ENCODE measurements at regions not wholly inside any gene's neighbourhood (a gene's known extent, or its start where the extent isn't known, plus 50 kb on each side); places are given as distances from the start of the nearest gene placed in this dataset.

GRCh38 chr13:67771106-67771505 lies 541.0 kb upstream of the PCDH9 start:
- no peaks in the 10 kb centered on the region for H3K27me3 ChIP-seq (replicated peaks; ENCODE audit: insufficient read depth)
- H3K4me3 ChIP-seq, result no peak overlapping the region
- H3K9me3 ChIP-seq, result no peaks in the 10 kb centered on the region
- H3K36me3 ChIP-seq, result no peaks in the 10 kb centered on the region
- H3K4me1 ChIP-seq (ENCODE audit: control insufficient read depth in 1 of 2, low read depth in 2 of 2), result no peaks in the 10 kb centered on the region
- no peak for TF ChIP-seq CTCF (IDR thresholded peaks at IDR 0.05)
- DNase-seq (ENCODE audit: low spot score) (no peak), ATAC-seq (ENCODE audit: insufficient number of reproducible peaks, low FRiP score, low read depth) (no peak)
- H3K27ac ChIP-seq, result no peak overlapping the region

- H3K4me3 ChIP-seq, result no peak overlapping the region
- no peaks in the 10 kb centered on the region for H3K36me3 ChIP-seq
- no peak for TF ChIP-seq CTCF (IDR thresholded peaks at IDR 0.05)
- no peaks in the 10 kb centered on the region for H3K9me3 ChIP-seq
- H3K4me1 ChIP-seq (ENCODE audit: control insufficient read depth in 1 of 2, low read depth in 2 of 2), result no peaks in the 10 kb centered on the region
- no peak overlapping the region for H3K27ac ChIP-seq
- DNase-seq (ENCODE audit: low spot score) (no peak), ATAC-seq (ENCODE audit: insufficient number of reproducible peaks, low FRiP score, low read depth) (no peak)
- H3K27me3 ChIP-seq (replicated peaks; ENCODE audit: insufficient read depth), result no peaks in the 10 kb centered on the region
These were observed 539.8 kb upstream of the PCDH9 start for GRCh38 chr13:67769987-67770341.

- Histone ChIP-seq H3K9me3 (no peaks in the 10 kb centered on the region), H3K4me1 (ENCODE audit: control insufficient read depth in 1 of 2, low read depth in 2 of 2) (no peaks in the 10 kb centered on the region), H3K4me3 (no peak overlapping the region), H3K27me3 (replicated peaks; ENCODE audit: insufficient read depth) (no peaks in the 10 kb centered on the region), H3K36me3 (no peaks in the 10 kb centered on the region), H3K27ac (no peak overlapping the region)
- DNase-seq (ENCODE audit: low spot score) (no peak), ATAC-seq (ENCODE audit: insufficient number of reproducible peaks, low FRiP score, low read depth) (no peak)
- TF ChIP-seq CTCF (IDR thresholded peaks at IDR 0.05), result no peak
These were observed 539.2 kb upstream of the PCDH9 start for GRCh38 chr13:67769063-67769986.

GRCh38 chr13:67763984-67764383 lies 533.8 kb upstream of the PCDH9 start:
- DNase-seq (ENCODE audit: low spot score) (no peak), ATAC-seq (ENCODE audit: insufficient number of reproducible peaks, low FRiP score, low read depth) (no peak)
- no peak overlapping the region for H3K27ac ChIP-seq
- no peak for TF ChIP-seq CTCF (IDR thresholded peaks at IDR 0.05)
- H3K9me3 ChIP-seq, result no peaks in the 10 kb centered on the region
- H3K27me3 ChIP-seq (replicated peaks; ENCODE audit: insufficient read depth), result no peaks in the 10 kb centered on the region
- no peaks in the 10 kb centered on the region for H3K36me3 ChIP-seq
- no peak overlapping the region for H3K4me3 ChIP-seq
- no peaks in the 10 kb centered on the region for H3K4me1 ChIP-seq (ENCODE audit: control insufficient read depth in 1 of 2, low read depth in 2 of 2)

- ATAC-seq (ENCODE audit: insufficient number of reproducible peaks, low FRiP score, low read depth) (no peak), DNase-seq (ENCODE audit: low spot score) (no peak)
- Histone ChIP-seq H3K9me3 (no peaks in the 10 kb centered on the region), H3K27ac (no peak overlapping the region), H3K36me3 (no peaks in the 10 kb centered on the region), H3K4me3 (no peak overlapping the region), H3K27me3 (replicated peaks; ENCODE audit: insufficient read depth) (no peaks in the 10 kb centered on the region), H3K4me1 (ENCODE audit: control insufficient read depth in 1 of 2, low read depth in 2 of 2) (no peaks in the 10 kb centered on the region)
- no peak for TF ChIP-seq CTCF (IDR thresholded peaks at IDR 0.05)
These were observed 533.2 kb upstream of the PCDH9 start for GRCh38 chr13:67763384-67763783.
